HFF-Myc (cell line): ENCODE measurements at regions not wholly inside any gene's neighbourhood (a gene's known extent, or its start where the extent isn't known, plus 50 kb on each side); places are given as distances from the start of the nearest gene placed in this dataset.
"Not testable (repeated sequence)": the region's sequence is repeated elsewhere in the genome, so short reads cannot be mapped to it uniquely, and the experiment has no call there.

Experiments used
- DNase-seq: peaks from one replicate; pipeline ENCODE4 v3.0.0-alpha.2; 2011; ENCODE audit warnings: low read depth; ENCODE audit errors: extremely low read depth
- H3K4me3 ChIP-seq: replicated peaks from 2 replicates; pipeline ENCODE4 v1.5.1; 2011; ENCODE audit warnings: low read depth, mild to moderate bottlenecking, control low read depth, low read length
- TF ChIP-seq, protein P1 (sequence below): IDR thresholded peaks from 2 replicates; pipeline ENCODE4 v1.5.1; 2012; ENCODE audit warnings: mild to moderate bottlenecking, low read depth, low read length, control low read depth; ENCODE audit errors: missing control alignments

DNA sequence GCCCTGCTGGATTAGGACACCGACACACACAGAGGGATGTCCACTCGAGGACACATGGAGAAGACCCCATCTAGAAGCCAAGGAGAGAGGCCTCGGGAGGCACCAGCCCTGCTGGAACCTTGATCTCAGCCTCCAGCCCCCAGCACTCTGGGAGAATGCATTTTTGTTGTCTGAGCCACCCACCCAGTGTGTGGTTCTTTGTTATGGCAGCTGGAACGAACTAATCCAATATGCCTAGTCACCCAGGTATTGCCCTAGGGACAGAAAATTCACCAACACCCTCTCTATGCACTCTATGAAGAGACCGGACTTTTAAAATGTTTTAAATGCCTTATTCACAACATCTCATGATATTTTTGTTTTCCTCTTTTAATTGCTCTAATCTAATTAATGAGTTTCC lies 117.4 kb downstream of the CRYAA start:
- H3K4me3 ChIP-seq, result no peak overlapping the region
- DNase-seq, result no peak
- TF ChIP-seq, protein P1, sequence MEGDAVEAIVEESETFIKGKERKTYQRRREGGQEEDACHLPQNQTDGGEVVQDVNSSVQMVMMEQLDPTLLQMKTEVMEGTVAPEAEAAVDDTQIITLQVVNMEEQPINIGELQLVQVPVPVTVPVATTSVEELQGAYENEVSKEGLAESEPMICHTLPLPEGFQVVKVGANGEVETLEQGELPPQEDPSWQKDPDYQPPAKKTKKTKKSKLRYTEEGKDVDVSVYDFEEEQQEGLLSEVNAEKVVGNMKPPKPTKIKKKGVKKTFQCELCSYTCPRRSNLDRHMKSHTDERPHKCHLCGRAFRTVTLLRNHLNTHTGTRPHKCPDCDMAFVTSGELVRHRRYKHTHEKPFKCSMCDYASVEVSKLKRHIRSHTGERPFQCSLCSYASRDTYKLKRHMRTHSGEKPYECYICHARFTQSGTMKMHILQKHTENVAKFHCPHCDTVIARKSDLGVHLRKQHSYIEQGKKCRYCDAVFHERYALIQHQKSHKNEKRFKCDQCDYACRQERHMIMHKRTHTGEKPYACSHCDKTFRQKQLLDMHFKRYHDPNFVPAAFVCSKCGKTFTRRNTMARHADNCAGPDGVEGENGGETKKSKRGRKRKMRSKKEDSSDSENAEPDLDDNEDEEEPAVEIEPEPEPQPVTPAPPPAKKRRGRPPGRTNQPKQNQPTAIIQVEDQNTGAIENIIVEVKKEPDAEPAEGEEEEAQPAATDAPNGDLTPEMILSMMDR, result no peak

- TF ChIP-seq, protein P1, result no peak
- no peak for DNase-seq
- H3K4me3 ChIP-seq, result no peak overlapping the region
These were observed 115.9 kb downstream of the CRYAA start for GRCh38 chr21:43284700-43285099.

- no peak overlapping the region for H3K4me3 ChIP-seq
- TF ChIP-seq, protein P1, result no peak
- no peak for DNase-seq
These were observed 115.4 kb downstream of the CRYAA start for GRCh38 chr21:43284238-43284637.

- not testable (repeated sequence) for H3K4me3 ChIP-seq, DNase-seq
These were observed 115.1 kb downstream of the CRYAA start for GRCh38 chr21:43283925-43284221.

DNA sequence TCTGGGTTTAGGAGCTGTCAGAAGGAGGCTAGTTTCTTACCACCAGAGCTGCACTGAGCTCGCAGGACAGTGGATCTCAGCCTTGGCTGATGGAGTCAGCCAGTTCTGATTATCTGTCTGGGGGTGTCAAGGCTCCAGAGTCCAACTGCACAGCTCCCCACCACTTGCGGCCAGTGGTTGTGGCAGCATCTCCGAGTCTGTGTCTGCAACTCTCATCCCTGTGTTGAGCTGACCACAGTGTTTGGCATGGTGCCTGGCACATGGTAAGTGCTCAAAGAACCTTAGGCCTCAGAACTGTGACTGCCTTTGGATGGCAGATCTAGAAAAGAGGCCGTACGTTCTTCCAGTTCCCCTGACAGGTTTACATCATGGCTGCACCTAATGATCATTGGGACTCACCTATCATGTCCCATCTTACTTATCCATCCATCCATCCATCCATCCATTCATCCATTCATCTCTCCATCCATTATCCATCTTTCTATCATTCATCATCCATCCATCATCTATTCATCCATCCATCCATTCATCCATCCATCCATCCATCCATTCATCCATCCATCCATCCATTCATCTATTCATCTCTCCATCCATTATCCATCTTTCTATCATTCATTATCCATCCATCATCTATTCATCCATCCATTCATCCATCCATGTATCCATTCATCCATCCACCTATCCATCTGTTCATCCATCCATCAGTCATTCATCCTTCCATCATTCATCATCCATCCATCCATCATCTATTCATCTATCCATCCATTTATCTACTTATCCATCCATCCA lies 114.5 kb downstream of the CRYAA start:
- no peak for DNase-seq
- TF ChIP-seq, protein P1, result no peak
- H3K4me3 ChIP-seq, result no peak overlapping the region

DNA sequence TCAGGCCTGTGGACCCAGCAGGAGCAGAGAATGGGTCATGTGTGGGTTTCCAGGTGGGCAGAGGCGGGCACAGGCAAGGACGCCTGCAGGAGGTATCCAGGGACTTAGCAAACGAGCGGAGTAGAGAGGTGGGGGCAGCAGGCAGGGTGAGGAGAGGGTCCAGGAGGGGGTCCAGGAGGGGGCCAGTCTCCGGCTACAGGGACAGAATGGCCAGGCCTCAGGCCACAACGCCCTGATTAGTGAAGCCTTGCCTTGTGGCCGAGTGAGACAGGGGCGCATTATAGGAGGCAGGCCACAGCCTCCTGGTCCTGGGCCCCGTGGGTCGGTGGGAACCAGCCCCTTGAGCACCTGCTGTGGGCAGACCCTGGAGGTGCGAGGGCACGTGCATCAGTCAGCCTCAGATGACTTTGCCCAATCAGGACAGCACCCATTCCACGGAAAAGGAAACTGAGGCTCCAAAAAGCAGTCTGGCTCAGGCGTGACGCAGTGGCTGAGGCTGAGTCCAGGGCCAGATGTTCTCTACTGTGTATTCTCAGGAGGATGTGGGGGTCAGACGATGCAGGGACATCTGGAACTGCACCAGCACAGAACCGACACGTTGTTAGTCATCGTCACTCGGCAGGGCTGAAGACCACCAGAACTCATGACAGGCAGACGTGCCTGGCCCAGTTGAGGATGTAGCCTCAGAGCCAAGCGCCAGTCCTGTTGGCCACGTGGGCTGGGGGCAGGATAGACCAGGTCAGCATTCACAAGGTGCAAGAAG lies 113.7 kb downstream of the CRYAA start:
- DNase-seq, result no peak
- TF ChIP-seq, protein P1, result no peak
- H3K4me3 ChIP-seq, result no peak overlapping the region

DNA sequence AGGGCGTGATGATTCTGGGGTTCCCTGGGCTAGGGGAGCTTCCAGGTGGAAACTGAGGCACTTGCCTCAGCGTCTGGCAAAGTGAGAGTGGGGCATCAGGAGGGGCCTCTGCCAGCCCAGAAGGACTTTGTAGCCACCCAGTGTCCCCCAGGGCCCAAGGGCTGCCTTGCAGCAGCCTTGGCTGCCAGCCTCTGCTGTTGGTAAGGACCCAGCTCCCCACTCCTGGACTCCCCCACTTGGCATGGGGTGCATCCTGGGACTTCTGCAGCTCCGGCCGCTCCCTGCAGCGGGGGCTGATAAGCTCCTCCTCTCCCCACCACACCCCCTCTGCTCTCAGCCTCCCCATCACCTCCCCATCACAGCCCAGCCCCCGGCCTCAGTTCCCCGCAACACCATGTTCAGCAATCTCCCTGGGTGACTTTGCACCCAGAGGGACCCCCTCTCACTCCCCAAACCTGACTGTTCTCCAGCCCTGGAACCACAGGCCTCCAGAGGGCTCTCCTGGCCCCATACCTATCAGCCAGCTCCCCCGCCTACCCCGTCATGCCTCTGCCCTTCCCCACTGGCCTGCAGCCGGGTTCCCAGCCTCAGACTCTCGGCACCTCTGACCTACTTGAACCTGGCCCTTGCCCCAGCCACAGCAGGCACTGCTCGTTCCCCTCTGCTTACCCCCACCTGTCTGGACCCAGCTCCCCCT lies 113.0 kb downstream of the CRYAA start:
- H3K4me3 ChIP-seq, result no peak overlapping the region
- TF ChIP-seq, protein P1, result no peak
- no peak for DNase-seq
